Fibroblast of mammary gland (primary cell): ENCODE measurements at regions not wholly inside any gene's neighbourhood (a gene's known extent, or its start where the extent isn't known, plus 50 kb on each side); places are given as distances from the start of the nearest gene placed in this dataset.
A peak's percentile ranks its signal among the peaks of the same experiment; 100 is the strongest.

Experiments used
- DNase-seq: peaks from one replicate; pipeline ENCODE4 v3.0.0-alpha.2; 2010; ENCODE audit warnings: low read depth
- H3K4me3 ChIP-seq: 2 replicates; pipeline ENCODE4 v1.5.1; 2011; ENCODE audit warnings: low read depth, mild to moderate bottlenecking, low read length, moderate library complexity; ENCODE audit not compliant: control insufficient read depth
- TF ChIP-seq, protein P1 (sequence below): conservative IDR thresholded peaks from 2 replicates; pipeline ENCODE4 v1.5.1; 2011; ENCODE audit warnings: low read depth, low read length, inconsistent platforms; ENCODE audit not compliant: control insufficient read depth, insufficient read depth

DNA sequence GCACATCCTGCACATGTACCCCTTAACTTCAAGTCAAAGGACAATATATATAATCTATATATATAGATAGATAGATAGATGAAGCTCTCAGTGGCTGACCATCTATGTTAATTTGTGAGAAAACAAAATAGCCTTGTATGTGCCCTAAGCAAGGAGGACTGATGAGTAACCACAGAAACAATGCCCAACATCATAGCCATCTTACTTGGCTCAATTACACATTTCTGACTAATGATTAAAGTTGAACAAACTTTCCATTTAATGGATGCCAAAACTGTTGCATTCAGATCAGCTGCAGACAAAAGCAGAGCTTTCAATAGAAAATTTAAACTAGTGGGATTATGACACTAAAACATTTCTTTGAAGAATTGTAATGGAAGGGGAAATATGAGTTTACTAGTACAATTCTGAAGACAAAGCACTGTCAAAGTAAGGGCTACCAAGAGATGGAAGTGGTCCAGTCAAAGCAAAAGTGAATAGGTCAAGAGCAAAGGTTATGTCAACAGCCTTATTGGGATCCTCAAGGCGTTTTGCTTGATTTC lies 1188.2 kb upstream of the RAG2 start:
- TF ChIP-seq, protein P1, sequence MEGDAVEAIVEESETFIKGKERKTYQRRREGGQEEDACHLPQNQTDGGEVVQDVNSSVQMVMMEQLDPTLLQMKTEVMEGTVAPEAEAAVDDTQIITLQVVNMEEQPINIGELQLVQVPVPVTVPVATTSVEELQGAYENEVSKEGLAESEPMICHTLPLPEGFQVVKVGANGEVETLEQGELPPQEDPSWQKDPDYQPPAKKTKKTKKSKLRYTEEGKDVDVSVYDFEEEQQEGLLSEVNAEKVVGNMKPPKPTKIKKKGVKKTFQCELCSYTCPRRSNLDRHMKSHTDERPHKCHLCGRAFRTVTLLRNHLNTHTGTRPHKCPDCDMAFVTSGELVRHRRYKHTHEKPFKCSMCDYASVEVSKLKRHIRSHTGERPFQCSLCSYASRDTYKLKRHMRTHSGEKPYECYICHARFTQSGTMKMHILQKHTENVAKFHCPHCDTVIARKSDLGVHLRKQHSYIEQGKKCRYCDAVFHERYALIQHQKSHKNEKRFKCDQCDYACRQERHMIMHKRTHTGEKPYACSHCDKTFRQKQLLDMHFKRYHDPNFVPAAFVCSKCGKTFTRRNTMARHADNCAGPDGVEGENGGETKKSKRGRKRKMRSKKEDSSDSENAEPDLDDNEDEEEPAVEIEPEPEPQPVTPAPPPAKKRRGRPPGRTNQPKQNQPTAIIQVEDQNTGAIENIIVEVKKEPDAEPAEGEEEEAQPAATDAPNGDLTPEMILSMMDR, result no peak
- no peak overlapping the region for H3K4me3 ChIP-seq
- DNase-seq, result peak; percentile 45

DNA sequence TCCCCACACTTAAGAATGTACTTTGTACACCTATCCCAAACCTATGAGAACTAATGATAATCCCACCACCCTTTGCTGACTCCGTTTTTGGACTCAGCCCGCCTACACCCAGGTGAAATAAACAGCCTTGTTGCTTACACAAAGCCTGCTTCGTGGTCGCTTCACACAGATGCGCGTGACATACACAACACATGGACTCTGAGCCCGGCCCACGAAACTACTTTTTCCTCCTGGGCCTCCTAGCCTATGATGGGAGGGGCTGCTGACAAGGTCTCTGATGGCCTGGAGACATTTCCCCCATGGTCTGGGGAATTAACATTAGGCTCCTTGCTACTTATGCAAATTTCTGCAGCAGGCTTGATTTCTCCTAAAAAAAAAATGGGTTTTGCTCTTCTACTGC lies 1176.4 kb upstream of the RAG2 start:
- TF ChIP-seq, protein P1, result no peak
- no peak for DNase-seq
- H3K4me3 ChIP-seq, result no peak overlapping the region

DNA sequence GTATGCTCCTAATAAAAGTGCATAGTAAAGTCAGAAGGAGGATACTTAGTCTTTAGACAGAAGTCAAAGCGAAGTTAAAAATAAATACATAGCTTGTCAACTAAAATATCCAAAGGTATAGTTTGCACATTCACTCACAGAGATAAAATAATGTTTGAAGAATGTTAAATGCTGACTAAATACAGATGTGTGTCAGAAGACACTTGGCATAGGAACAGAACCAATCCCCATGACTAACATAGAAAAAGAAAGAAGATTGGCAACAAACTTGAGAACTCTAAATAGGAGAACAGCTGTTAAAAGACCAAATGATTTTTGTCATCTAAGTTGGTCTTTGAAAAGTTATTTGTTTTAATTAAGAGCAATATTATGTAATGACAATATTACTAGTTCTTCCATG lies 1172.1 kb upstream of the RAG2 start:
- peak; percentile 34 for DNase-seq
- TF ChIP-seq, protein P1, result no peak
- H3K4me3 ChIP-seq, result no peak overlapping the region

DNA sequence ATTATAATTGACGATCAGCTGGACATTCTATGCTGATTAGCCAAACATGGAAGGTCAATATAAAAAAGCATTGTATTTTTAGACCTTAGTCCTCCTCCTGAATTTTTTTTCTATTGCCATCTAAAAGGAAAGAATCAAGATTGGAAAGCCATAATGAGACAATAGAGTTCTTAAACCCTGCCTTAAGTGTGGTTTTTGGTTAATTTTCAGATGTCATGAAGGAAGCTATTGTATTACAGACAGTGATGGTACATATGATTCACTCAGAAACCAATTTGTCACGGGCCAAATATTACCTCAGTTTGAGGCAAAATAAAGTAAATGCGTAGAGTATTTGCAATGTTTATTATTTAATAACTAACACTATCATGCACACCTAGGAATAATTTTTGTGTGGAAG lies 1164.0 kb upstream of the RAG2 start:
- DNase-seq, result no peak
- H3K4me3 ChIP-seq, result no peak overlapping the region
- TF ChIP-seq, protein P1, result no peak

DNA sequence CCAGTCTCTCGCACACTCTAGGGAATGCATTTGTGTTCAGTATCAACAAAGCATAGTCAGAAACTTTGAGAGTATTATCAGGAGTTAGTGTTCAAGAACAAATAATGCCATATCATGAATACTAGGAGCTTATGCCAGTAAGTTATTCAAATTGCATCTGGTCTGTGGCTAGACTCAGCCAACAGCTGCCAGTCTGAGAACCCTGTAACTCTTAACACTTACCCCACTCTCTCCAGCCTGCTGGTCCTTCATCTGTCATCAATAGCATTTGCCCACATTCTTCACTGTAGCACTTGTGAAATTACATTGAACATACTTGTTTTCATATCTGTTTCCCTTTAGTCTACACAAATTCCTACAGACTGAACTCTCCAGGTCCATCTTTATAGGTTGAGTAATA lies 1157.5 kb upstream of the RAG2 start:
- H3K4me3 ChIP-seq, result no peak overlapping the region
- no peak for DNase-seq
- TF ChIP-seq, protein P1, result no peak

DNA sequence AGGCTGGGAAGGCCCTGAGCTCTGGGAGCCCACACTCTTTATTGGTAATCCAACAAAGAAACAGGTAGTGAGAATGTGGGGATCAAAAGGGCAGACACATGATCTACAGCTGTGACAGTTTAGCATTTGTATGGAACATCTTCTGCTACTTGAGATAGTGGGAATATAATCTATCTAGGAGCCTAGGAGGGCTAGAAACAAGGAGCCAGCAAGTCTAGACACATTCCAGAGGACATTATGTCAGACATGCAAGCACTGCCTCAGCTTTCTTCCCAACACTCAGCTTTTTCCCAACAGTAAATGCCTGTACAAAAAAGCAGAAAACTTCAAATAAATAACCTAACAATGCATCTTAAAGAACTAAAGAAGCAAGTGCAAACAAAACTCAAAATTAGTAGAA lies 1150.6 kb upstream of the RAG2 start:
- TF ChIP-seq, protein P1, result no peak
- DNase-seq, result no peak
- no peak overlapping the region for H3K4me3 ChIP-seq

DNA sequence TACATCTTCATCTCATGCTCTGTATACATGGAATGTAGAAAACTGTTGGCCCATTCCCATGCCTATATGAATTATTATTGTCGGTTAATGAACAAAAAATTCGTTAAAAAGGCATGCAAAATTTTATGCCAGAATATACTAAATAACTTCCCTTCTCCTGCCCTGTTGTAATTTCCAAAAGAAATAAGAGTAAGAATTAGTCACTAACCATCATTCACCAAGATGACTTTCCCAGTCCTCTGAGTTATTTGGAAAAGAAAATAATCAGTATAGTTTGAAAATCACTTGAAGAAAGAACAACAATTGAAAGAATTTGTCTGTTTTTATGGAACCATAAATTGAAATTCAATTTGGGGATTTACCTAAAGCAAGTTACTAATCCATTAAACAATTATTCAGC lies 1149.1 kb upstream of the RAG2 start:
- TF ChIP-seq, protein P1, result no peak
- DNase-seq, result no peak

More for the DNA sequence above, 1149.1 kb upstream of the RAG2 start:
- no peak overlapping the region for H3K4me3 ChIP-seq
